A673 (cell line): ENCODE measurements at regions not wholly inside any gene's neighbourhood (a gene's known extent, or its start where the extent isn't known, plus 50 kb on each side); places are given as distances from the start of the nearest gene placed in this dataset.

ENCODE experiments used
- BruUV-seq: library from RNA; stranded (reverse); fragments of 400-500 nt; replicated peaks from 2 replicates; lab custom pipeline; 2021; lab: Mats Ljungman, UMichigan
- CTCF ChIA-PET: fragments of 300-600 bp; sonication (Branson Sonifier 250); formaldehyde crosslinking; loops from one replicate; lab custom pipeline; 2022; ENCODE audit warnings: antibody characterized with exemption; lab: Charles Lee
- POLR2A ChIA-PET: fragments of 300-600 bp; sonication (Branson Sonifier 250); formaldehyde crosslinking; loops from one replicate; lab custom pipeline; 2022; ENCODE audit warnings: antibody characterized with exemption; ENCODE audit not compliant: low non-redundant PET; lab: Charles Lee
- DNase-seq: peaks from one replicate; pipeline ENCODE4 v3.0.0-alpha.2; 2015; ENCODE audit warnings: low spot score
- H3K27ac ChIP-seq: fragments of 200-600 bp; sonication (generic); 2 replicates; pipeline ENCODE4 v1.5.1; 2016; ENCODE audit warnings: mixed run types, low read depth, mild to moderate bottlenecking, mixed read lengths, antibody characterized with exemption, low read length; ENCODE audit not compliant: poor library complexity, severe bottlenecking
- H3K27me3 ChIP-seq: fragments of 200-600 bp; sonication (generic); replicated peaks from 2 replicates; pipeline ENCODE4 v1.6.1; 2017; ENCODE audit warnings: mixed run types, low read depth, mild to moderate bottlenecking, mixed read lengths, antibody characterized with exemption, low read length; ENCODE audit not compliant: insufficient read depth, poor library complexity
- H3K36me3 ChIP-seq: fragments of 200-600 bp; sonication (generic); 2 replicates; pipeline ENCODE4 v1.6.1; 2016; ENCODE audit warnings: mixed run types, mild to moderate bottlenecking, mixed read lengths, antibody characterized with exemption, low read length; ENCODE audit not compliant: insufficient read depth, poor library complexity, severe bottlenecking
- H3K4me1 ChIP-seq: fragments of 200-600 bp; sonication (generic); 2 replicates; pipeline ENCODE4 v1.6.1; 2017; ENCODE audit warnings: mixed run types, mild to moderate bottlenecking, mixed read lengths, antibody characterized with exemption, low read length; ENCODE audit not compliant: insufficient read depth, poor library complexity, severe bottlenecking
- H3K4me3 ChIP-seq: fragments of 200-600 bp; sonication (generic); 2 replicates; pipeline ENCODE4 v1.5.1; 2016; ENCODE audit warnings: low read depth, mixed run types, mild to moderate bottlenecking, mixed read lengths, low read length; ENCODE audit not compliant: poor library complexity, severe bottlenecking
- H3K9me3 ChIP-seq: fragments of 200-600 bp; sonication (generic); 2 replicates; pipeline ENCODE4 v1.6.1; 2016; ENCODE audit warnings: mixed run types, low read depth, mild to moderate bottlenecking, mixed read lengths, antibody characterized with exemption, low read length; ENCODE audit not compliant: poor library complexity, severe bottlenecking
- EZH2 ChIP-seq: fragments of 200-600 bp; sonication (generic); IDR thresholded peaks from 2 replicates; pipeline ENCODE4 v1.6.1; 2017; ENCODE audit warnings: borderline replicate concordance, low read depth, mild to moderate bottlenecking, mixed read lengths, antibody characterized with exemption, low read length; ENCODE audit not compliant: poor library complexity, severe bottlenecking
- intact Hi-C: fragments of 100-400 bp; cut with micrococcal nuclease; formaldehyde crosslinking; loops from one replicate; pipeline ENCODE4 v1.10.0; 2022; ENCODE audit not compliant: unreplicated experiment
- TF ChIP-seq, protein P1 (sequence below): fragments of 300-800, 200-600 bp; sonication (generic); conservative IDR thresholded peaks from 2 replicates; pipeline ENCODE4 v1.5.1; 2017; ENCODE audit warnings: low read depth, mild to moderate bottlenecking, antibody characterized with exemption, low read length, moderate library complexity, mixed read lengths

DNA sequence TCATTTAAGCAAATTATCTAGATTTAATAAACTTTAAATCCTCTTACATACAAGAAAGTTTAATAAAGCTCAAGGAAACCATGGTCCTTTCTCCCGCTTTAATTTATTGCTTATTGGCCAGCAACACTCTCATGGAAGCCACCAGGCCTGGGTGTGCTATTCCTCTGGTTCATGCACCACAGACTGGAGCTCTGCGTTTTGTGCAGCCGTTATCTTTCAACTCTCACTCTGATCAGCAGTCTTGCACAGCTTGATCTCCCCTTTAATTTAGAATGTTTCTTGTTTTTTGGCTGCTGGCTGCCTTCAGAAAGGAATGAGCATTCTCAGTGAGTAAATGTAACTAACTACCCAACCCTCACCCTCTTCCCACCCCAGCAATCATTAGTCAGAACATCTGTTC lies 318.7 kb downstream of the MEIS1 start:
- no peaks in the 10 kb centered on the region for H3K36me3 ChIP-seq
- intact Hi-C loops, result no loop called here
- DNase-seq, result no peak
- no peaks in the 10 kb centered on the region for H3K4me1 ChIP-seq
- ChIA-PET CTCF (no interaction called here), POLR2A (no interaction called here)
- BruUV-seq, result no TSS peak
- H3K4me3 ChIP-seq, result no peak overlapping the region
- H3K27ac ChIP-seq, result no peak overlapping the region
- H3K27me3 ChIP-seq, result no peaks in the 10 kb centered on the region
- TF ChIP-seq, protein P1, sequence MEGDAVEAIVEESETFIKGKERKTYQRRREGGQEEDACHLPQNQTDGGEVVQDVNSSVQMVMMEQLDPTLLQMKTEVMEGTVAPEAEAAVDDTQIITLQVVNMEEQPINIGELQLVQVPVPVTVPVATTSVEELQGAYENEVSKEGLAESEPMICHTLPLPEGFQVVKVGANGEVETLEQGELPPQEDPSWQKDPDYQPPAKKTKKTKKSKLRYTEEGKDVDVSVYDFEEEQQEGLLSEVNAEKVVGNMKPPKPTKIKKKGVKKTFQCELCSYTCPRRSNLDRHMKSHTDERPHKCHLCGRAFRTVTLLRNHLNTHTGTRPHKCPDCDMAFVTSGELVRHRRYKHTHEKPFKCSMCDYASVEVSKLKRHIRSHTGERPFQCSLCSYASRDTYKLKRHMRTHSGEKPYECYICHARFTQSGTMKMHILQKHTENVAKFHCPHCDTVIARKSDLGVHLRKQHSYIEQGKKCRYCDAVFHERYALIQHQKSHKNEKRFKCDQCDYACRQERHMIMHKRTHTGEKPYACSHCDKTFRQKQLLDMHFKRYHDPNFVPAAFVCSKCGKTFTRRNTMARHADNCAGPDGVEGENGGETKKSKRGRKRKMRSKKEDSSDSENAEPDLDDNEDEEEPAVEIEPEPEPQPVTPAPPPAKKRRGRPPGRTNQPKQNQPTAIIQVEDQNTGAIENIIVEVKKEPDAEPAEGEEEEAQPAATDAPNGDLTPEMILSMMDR, result no peak
- no peak for TF ChIP-seq EZH2
- no peaks in the 10 kb centered on the region for H3K9me3 ChIP-seq

DNA sequence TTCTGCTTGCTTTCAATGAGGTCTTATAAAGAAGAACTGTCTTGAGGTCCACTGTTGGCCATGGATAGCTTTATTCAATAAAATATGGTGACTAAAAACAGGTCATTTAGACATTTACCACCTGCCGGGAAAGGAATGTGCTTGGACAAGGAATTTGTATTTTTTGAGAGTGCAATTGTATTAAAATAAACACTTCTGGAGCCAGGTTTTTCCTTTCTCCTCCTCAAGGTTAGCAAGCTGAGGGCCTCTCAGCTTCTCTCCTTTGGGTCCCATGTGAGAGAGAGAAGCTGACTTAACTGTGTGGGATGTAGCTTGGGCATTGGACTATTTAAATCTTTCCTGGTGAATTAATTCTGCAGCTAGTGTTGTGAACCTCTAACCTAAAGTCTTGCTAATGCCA lies 321.0 kb downstream of the MEIS1 start:
- ChIA-PET POLR2A (no interaction called here), CTCF (no interaction called here)
- no peak for DNase-seq
- intact Hi-C loops, result no loop called here
- no peak overlapping the region for H3K4me3 ChIP-seq
- H3K27me3 ChIP-seq, result no peaks in the 10 kb centered on the region
- no peak for TF ChIP-seq EZH2
- TF ChIP-seq, protein P1, result no peak
- no peaks in the 10 kb centered on the region for H3K4me1 ChIP-seq
- no peaks in the 10 kb centered on the region for H3K9me3 ChIP-seq
- no TSS peak for BruUV-seq
- H3K27ac ChIP-seq, result no peak overlapping the region
- H3K36me3 ChIP-seq, result no peaks in the 10 kb centered on the region

DNA sequence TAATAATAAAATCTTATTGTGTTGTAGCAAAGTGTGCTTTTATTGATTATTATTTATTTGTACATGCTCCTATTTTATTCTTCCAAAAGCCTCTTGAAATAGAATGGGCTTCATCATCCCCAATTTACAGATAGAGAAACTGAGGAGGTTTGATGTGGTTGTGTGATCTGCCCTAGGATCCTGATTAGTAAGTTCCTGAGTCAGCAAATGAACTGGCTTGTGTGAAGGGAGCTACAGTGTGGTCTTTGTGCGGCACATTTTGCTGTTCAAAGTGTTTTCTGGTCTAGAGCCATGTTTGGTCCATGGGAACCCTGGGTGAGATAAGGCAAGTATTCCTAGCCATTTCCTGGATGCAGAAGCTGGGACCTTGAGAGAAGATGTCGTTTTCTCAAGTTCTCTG lies 326.9 kb downstream of the MEIS1 start:
- H3K27ac ChIP-seq, result no peak overlapping the region
- H3K9me3 ChIP-seq, result no peaks in the 10 kb centered on the region
- DNase-seq, result no peak
- CTCF ChIA-PET, result no interaction called here
- POLR2A ChIA-PET, result no interaction called here
- H3K4me1 ChIP-seq, result no peaks in the 10 kb centered on the region
- TF ChIP-seq, protein P1, result no peak
- TF ChIP-seq EZH2, result no peak
- H3K27me3 ChIP-seq, result no peaks in the 10 kb centered on the region
- intact Hi-C loops, result no loop called here
- no peak overlapping the region for H3K4me3 ChIP-seq
- BruUV-seq, result no TSS peak
- H3K36me3 ChIP-seq, result no peaks in the 10 kb centered on the region
